Liver (tissue), 8 donors: ENCODE measurements at regions not wholly inside any gene's neighbourhood (a gene's known extent, or its start where the extent isn't known, plus 50 kb on each side); places are given as distances from the start of the nearest gene placed in this dataset.

ENCODE experiments used
- DNase-seq: peaks from one replicate; pipeline ENCODE4 v3.0.0-alpha.2; 2017; ENCODE audit warnings: low spot score
- H3K27ac ChIP-seq, 2 donors: one replicate each; pipeline ENCODE4 v1.7.0; 2013; ENCODE audit warnings: inconsistent platforms in 2 of 2, low read length in 2 of 2, control low read depth in 1 of 2, low read depth in 1 of 2, mild to moderate bottlenecking in 1 of 2
- H3K27me3 ChIP-seq, 4 donors: one replicate each; pipeline versions ENCODE4 v1.6.1 to v1.7.0; 2013; ENCODE audit warnings: low read length in 3 of 4, inconsistent platforms in 1 of 4, mild to moderate bottlenecking in 1 of 4, moderate library complexity in 1 of 4; ENCODE audit not compliant: control insufficient read depth in 4 of 4, insufficient read depth in 4 of 4
- H3K36me3 ChIP-seq, 4 donors: one replicate each; pipeline versions ENCODE4 v1.6.1 to v1.7.0; 2013; ENCODE audit warnings: low read length in 3 of 4, mild to moderate bottlenecking in 3 of 4, low read depth in 1 of 4, moderate library complexity in 1 of 4; ENCODE audit not compliant: control insufficient read depth in 4 of 4, insufficient read depth in 3 of 4
- H3K4me1 ChIP-seq, 4 donors: one replicate each; pipeline versions ENCODE4 v1.6.1 to v1.7.0; 2013; ENCODE audit warnings: low read length in 3 of 4, mild to moderate bottlenecking in 3 of 4, moderate library complexity in 1 of 4; ENCODE audit not compliant: control insufficient read depth in 4 of 4, insufficient read depth in 4 of 4
- H3K4me3 ChIP-seq, 3 donors: one replicate each; pipeline versions ENCODE4 v1.6.1 to v1.7.0; 2013; ENCODE audit warnings: low read length in 3 of 3, control low read depth in 1 of 3, low read depth in 1 of 3, mild to moderate bottlenecking in 1 of 3
- H3K9ac ChIP-seq, 2 donors: one replicate each; pipeline ENCODE4 v1.7.0; 2013; ENCODE audit warnings: low read length in 2 of 2, mild to moderate bottlenecking in 2 of 2, moderate library complexity in 2 of 2, control low read depth in 1 of 2, low read depth in 1 of 2
- H3K9me3 ChIP-seq, 4 donors: one replicate each; pipeline versions ENCODE4 v1.6.1 to v1.7.0; 2013; ENCODE audit warnings: low read length in 3 of 4; ENCODE audit not compliant: control insufficient read depth in 4 of 4
- EGR1 ChIP-seq, 2 donors: IDR thresholded peaks; 2 replicates each; pipeline ENCODE4 v1.6.1; 2016 to 2018; ENCODE audit warnings: antibody characterized with exemption in 2 of 2, low read depth in 2 of 2
- FOXA2 ChIP-seq: IDR thresholded peaks from 2 replicates; pipeline ENCODE4 v1.6.1; 2016; ENCODE audit warnings: antibody characterized with exemption
- GABPA ChIP-seq, 2 donors: IDR thresholded peaks in 1 of 2; conservative IDR thresholded peaks in 1 of 2; 2 replicates each; pipeline ENCODE4 v1.6.1; 2016; ENCODE audit warnings: antibody characterized with exemption in 2 of 2, mild to moderate bottlenecking in 1 of 2, moderate library complexity in 1 of 2
- HNF4A ChIP-seq, 2 donors: conservative IDR thresholded peaks; 2 replicates each; pipeline ENCODE4 v1.6.1; 2016; ENCODE audit warnings: antibody characterized with exemption in 2 of 2, mild to moderate bottlenecking in 2 of 2
- HNF4G ChIP-seq: IDR thresholded peaks from 2 replicates; pipeline ENCODE4 v1.6.1; 2016; ENCODE audit warnings: antibody characterized with exemption
- JUND ChIP-seq, 2 donors: IDR thresholded peaks; 2 replicates each; pipeline ENCODE4 v1.6.1; 2016; ENCODE audit warnings: antibody characterized with exemption in 2 of 2
- NR2F2 ChIP-seq: IDR thresholded peaks from 2 replicates; pipeline ENCODE4 v1.6.1; 2016; ENCODE audit warnings: antibody characterized with exemption
- RAD21 ChIP-seq, 2 donors: IDR thresholded peaks; 2 replicates each; pipeline ENCODE4 v1.6.1; 2016; ENCODE audit warnings: antibody characterized with exemption in 2 of 2, mild to moderate bottlenecking in 2 of 2
- RXRA ChIP-seq, 2 donors: IDR thresholded peaks; 2 replicates each; pipeline ENCODE4 v1.6.1; 2017 to 2018; ENCODE audit warnings: antibody characterized with exemption in 2 of 2, mild to moderate bottlenecking in 1 of 2
- SP1 ChIP-seq: IDR thresholded peaks from 2 replicates; pipeline ENCODE4 v1.6.1; 2018; ENCODE audit warnings: antibody characterized with exemption, mild to moderate bottlenecking
- TAF1 ChIP-seq: conservative IDR thresholded peaks from 2 replicates; pipeline ENCODE4 v1.6.1; 2016; ENCODE audit warnings: antibody characterized with exemption, mild to moderate bottlenecking
- YY1 ChIP-seq: IDR thresholded peaks from 2 replicates; pipeline ENCODE4 v1.6.1; 2016; ENCODE audit warnings: antibody characterized with exemption, mild to moderate bottlenecking
- WGBS: extraction: QIAGEN DNeasy Blood & Tissue Kit; methylation state at CpG from one replicate; pipeline ENCODE4 v1.1.7; 2013; 5-methylcytosine and 5-hydroxymethylcytosine counted together
- TF ChIP-seq, protein P1 (sequence below): fragments of 150-350 bp; IDR thresholded peaks from 2 replicates; pipeline ENCODE4 v1.5.1; 2017; ENCODE audit warnings: improper control_type of control experiment, low read depth, low read length; ENCODE audit not compliant: missing input control
- TF ChIP-seq, protein P2 (sequence below): IDR thresholded peaks from 2 replicates; pipeline ENCODE4 v1.6.1; 2016; ENCODE audit warnings: antibody characterized with exemption
- TF ChIP-seq, protein P3 (sequence below): IDR thresholded peaks from 2 replicates; pipeline ENCODE4 v1.6.1; 2016; ENCODE audit warnings: antibody characterized with exemption
- TF ChIP-seq, protein P4 (sequence below): IDR thresholded peaks from 2 replicates; pipeline ENCODE4 v1.6.1; 2016; ENCODE audit warnings: antibody characterized with exemption, mild to moderate bottlenecking
- TF ChIP-seq, protein P5 (sequence below): IDR thresholded peaks from 2 replicates; pipeline ENCODE4 v1.6.1; 2016; ENCODE audit warnings: antibody characterized with exemption
- donor health status: healthy.
- donor health status: healthy.
- donor health status: healthy.
- donor health status: healthy.
- donor health status: healthy.

DNA sequence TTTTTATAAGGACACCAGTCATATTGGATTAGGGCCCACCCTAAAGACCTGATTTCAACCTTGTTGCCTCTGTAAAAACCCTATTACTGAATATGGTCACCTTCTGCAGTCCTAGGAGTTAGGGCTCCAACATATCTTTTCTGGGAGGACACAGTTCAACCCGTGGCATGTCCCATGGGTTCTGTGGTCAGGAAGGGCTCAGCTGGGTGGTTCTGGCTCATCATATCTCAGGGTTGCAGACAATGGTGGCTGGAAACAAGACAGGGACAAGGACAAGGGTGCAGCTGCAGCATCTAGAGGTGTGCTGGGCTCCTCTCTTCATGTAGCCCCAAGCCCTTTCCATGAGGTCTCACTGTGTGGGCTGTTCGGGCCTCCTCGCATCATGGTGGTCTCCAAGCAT, 63.1 kb upstream of the FOXF1 start:
- TF ChIP-seq HNF4G (no peak), TAF1 (no peak), NR2F2 (no peak), RAD21 (IDR thresholded peaks at IDR 0.05) (no peak), YY1 (no peak), GABPA (IDR thresholded peaks at IDR 0.05 in 1 of 2, conservative IDR thresholded peaks at IDR 0.05 in 1 of 2) (no peak), RXRA (IDR thresholded peaks at IDR 0.05) (no peak), HNF4A (conservative IDR thresholded peaks at IDR 0.05) (no peak), EGR1 (IDR thresholded peaks at IDR 0.05; ENCODE audit: low read depth in 2 of 2) (no peak)
- TF ChIP-seq, protein P1, sequence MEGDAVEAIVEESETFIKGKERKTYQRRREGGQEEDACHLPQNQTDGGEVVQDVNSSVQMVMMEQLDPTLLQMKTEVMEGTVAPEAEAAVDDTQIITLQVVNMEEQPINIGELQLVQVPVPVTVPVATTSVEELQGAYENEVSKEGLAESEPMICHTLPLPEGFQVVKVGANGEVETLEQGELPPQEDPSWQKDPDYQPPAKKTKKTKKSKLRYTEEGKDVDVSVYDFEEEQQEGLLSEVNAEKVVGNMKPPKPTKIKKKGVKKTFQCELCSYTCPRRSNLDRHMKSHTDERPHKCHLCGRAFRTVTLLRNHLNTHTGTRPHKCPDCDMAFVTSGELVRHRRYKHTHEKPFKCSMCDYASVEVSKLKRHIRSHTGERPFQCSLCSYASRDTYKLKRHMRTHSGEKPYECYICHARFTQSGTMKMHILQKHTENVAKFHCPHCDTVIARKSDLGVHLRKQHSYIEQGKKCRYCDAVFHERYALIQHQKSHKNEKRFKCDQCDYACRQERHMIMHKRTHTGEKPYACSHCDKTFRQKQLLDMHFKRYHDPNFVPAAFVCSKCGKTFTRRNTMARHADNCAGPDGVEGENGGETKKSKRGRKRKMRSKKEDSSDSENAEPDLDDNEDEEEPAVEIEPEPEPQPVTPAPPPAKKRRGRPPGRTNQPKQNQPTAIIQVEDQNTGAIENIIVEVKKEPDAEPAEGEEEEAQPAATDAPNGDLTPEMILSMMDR, result no peak
- TF ChIP-seq, protein P2, sequence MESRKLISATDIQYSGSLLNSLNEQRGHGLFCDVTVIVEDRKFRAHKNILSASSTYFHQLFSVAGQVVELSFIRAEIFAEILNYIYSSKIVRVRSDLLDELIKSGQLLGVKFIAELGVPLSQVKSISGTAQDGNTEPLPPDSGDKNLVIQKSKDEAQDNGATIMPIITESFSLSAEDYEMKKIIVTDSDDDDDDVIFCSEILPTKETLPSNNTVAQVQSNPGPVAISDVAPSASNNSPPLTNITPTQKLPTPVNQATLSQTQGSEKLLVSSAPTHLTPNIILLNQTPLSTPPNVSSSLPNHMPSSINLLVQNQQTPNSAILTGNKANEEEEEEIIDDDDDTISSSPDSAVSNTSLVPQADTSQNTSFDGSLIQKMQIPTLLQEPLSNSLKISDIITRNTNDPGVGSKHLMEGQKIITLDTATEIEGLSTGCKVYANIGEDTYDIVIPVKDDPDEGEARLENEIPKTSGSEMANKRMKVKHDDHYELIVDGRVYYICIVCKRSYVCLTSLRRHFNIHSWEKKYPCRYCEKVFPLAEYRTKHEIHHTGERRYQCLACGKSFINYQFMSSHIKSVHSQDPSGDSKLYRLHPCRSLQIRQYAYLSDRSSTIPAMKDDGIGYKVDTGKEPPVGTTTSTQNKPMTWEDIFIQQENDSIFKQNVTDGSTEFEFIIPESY, result no peak
- TF ChIP-seq, protein P3, sequence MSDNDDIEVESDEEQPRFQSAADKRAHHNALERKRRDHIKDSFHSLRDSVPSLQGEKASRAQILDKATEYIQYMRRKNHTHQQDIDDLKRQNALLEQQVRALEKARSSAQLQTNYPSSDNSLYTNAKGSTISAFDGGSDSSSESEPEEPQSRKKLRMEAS, result no peak
- Histone ChIP-seq H3K27me3 (peaks cover 0 to 5% (median 0%) of the 10 kb centered on the region in 4 donors), H3K9ac (no peak overlapping the region), H3K9me3 (no peaks in the 10 kb centered on the region), H3K27ac (no peak overlapping the region), H3K36me3 (no peaks in the 10 kb centered on the region), H3K4me3 (peak overlapping the region in 1 of 3 donors; percentile 25), H3K4me1 (peaks cover 0 to 3% (median 0%) of the 10 kb centered on the region in 4 donors)
- WGBS, result 84% methylated on average over 3 of the region's 3 CpGs
- DNase-seq, result no peak

DNA sequence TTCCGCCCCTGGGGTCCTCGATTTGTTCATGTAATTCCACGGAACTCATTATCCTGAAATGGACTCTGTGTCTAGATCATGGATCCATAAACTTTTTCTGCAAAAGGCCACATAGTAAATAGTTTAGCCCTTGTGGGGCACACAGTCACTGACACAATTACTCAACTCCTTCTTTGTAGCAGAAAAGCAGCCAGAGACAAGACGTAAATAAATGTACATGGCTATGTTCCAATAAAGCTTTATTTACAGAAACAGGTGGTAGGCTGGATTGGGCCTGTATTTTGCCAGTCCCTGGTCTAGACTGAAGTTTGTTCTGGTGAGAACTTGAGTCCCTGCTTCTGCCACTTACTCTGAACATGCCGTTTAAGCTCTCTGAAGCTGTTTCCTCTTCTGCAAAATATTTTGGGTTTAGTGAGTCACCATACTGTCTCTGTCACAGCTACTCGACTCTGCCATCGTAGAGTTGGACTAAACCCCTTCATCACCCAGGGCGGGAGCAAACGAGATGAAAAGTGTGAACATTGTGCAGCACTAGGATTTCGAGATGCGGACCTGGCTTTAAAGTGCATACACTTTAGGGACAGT, 61.9 kb upstream of the FOXF1 start:
- WGBS, result 74% methylated on average over 11 of the region's 11 CpGs
- peaks cover 0 to 3% (median 0%) of the 10 kb centered on the region in 4 donors for H3K4me1 ChIP-seq

More for the DNA sequence above, 61.9 kb upstream of the FOXF1 start:
- H3K4me3 ChIP-seq, result no peak overlapping the region
- no peaks in the 10 kb centered on the region for H3K9me3 ChIP-seq
- H3K27ac ChIP-seq, result no peak overlapping the region
- H3K27me3 ChIP-seq, result peaks cover 0 to 4% (median 0%) of the 10 kb centered on the region in 4 donors
- no peak for DNase-seq
- H3K9ac ChIP-seq, result no peak overlapping the region
- no peaks in the 10 kb centered on the region for H3K36me3 ChIP-seq
- TF ChIP-seq TAF1 (no peak), FOXA2 (no peak), JUND (IDR thresholded peaks at IDR 0.05) (no peak), GABPA (IDR thresholded peaks at IDR 0.05 in 1 of 2, conservative IDR thresholded peaks at IDR 0.05 in 1 of 2) (no peak), EGR1 (IDR thresholded peaks at IDR 0.05; ENCODE audit: low read depth in 2 of 2) (no peak), RAD21 (IDR thresholded peaks at IDR 0.05) (no peak), SP1 (no peak), RXRA (IDR thresholded peaks at IDR 0.05) (no peak), NR2F2 (no peak), HNF4A (conservative IDR thresholded peaks at IDR 0.05) (no peak), HNF4G (no peak)
- TF ChIP-seq, protein P4, sequence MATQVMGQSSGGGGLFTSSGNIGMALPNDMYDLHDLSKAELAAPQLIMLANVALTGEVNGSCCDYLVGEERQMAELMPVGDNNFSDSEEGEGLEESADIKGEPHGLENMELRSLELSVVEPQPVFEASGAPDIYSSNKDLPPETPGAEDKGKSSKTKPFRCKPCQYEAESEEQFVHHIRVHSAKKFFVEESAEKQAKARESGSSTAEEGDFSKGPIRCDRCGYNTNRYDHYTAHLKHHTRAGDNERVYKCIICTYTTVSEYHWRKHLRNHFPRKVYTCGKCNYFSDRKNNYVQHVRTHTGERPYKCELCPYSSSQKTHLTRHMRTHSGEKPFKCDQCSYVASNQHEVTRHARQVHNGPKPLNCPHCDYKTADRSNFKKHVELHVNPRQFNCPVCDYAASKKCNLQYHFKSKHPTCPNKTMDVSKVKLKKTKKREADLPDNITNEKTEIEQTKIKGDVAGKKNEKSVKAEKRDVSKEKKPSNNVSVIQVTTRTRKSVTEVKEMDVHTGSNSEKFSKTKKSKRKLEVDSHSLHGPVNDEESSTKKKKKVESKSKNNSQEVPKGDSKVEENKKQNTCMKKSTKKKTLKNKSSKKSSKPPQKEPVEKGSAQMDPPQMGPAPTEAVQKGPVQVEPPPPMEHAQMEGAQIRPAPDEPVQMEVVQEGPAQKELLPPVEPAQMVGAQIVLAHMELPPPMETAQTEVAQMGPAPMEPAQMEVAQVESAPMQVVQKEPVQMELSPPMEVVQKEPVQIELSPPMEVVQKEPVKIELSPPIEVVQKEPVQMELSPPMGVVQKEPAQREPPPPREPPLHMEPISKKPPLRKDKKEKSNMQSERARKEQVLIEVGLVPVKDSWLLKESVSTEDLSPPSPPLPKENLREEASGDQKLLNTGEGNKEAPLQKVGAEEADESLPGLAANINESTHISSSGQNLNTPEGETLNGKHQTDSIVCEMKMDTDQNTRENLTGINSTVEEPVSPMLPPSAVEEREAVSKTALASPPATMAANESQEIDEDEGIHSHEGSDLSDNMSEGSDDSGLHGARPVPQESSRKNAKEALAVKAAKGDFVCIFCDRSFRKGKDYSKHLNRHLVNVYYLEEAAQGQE, result no peak
- TF ChIP-seq, protein P5, sequence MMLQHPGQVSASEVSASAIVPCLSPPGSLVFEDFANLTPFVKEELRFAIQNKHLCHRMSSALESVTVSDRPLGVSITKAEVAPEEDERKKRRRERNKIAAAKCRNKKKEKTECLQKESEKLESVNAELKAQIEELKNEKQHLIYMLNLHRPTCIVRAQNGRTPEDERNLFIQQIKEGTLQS, result no peak
- TF ChIP-seq, protein P1, result no peak
- TF ChIP-seq, protein P3, result no peak
